ENCODE measurements at regions not wholly inside any gene's neighbourhood (a gene's known extent, or its start where the extent isn't known, plus 50 kb on each side); places are given as distances from the start of the nearest gene placed in this dataset.

DNA sequence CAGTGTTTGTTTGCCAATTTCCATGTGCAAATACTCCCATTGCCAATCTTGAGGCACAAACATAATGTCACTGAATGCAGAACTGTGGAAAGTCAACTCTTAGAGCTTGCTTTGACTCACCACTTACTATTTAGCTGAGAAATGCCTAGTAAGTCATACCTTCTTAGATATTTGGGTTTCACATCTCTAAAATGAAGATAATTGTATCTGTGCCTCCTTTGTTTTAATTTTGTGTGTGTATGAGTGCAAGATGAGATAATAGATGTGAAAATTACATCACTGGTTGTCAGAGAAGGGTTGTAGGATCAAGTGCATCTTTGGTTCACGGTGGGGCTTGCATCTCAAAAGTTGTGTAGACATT is 407.5 kb downstream of the INHBA start:
- no peak for TF ChIP-seq POLR2A (IDR thresholded peaks at IDR 0.05)
- TF ChIP-seq, protein P1, sequence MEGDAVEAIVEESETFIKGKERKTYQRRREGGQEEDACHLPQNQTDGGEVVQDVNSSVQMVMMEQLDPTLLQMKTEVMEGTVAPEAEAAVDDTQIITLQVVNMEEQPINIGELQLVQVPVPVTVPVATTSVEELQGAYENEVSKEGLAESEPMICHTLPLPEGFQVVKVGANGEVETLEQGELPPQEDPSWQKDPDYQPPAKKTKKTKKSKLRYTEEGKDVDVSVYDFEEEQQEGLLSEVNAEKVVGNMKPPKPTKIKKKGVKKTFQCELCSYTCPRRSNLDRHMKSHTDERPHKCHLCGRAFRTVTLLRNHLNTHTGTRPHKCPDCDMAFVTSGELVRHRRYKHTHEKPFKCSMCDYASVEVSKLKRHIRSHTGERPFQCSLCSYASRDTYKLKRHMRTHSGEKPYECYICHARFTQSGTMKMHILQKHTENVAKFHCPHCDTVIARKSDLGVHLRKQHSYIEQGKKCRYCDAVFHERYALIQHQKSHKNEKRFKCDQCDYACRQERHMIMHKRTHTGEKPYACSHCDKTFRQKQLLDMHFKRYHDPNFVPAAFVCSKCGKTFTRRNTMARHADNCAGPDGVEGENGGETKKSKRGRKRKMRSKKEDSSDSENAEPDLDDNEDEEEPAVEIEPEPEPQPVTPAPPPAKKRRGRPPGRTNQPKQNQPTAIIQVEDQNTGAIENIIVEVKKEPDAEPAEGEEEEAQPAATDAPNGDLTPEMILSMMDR (IDR thresholded peaks at IDR 0.05) = no peak
- no peak for TF ChIP-seq POLR2AphosphoS5 (IDR thresholded peaks at IDR 0.05)

Data from stomach (tissue), 4 donors.